ENCODE measurements at regions not wholly inside any gene's neighbourhood (a gene's known extent, or its start where the extent isn't known, plus 50 kb on each side); places are given as distances from the start of the nearest gene placed in this dataset.

DNA sequence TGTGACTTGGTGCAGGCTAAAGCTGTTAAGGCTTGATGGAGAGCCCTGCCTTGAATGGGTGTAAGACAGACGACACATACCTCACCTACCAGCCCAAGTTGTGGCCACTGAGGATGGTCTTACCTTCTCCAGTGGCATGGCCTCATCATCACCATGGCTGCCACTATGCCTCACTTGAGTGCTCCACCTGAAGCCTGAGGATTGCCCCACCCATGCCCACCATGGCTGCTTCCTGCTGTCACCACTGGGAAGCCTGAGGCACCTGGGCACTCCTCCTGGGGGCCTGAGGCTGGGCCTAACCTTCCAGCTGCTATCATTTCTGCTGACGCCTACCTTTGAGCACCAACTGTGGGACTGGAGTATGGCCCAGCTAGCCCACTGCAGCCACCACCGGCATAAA lies 1605.7 kb upstream of the FLRT2 start:
- no peak for DNase-seq (ENCODE audit: low read depth, low spot score)
- H4K20me1 ChIP-seq (replicated peaks; ENCODE audit: control insufficient read depth, extremely low read depth, insufficient read depth, low read length) = no peaks in the 10 kb centered on the region
- no peaks in the 10 kb centered on the region for H3K9me1 ChIP-seq (replicated peaks; ENCODE audit: control insufficient read depth, extremely low read depth, insufficient read depth, low read length)
- dilution Hi-C loops (cut with MboI; ENCODE audit: extremely low pct_ligation_motif_present, low sequenced_read_pairs) (no loop called here), intact Hi-C loops (cut with micrococcal nuclease) (no loop called here)
- FAIRE-seq = no peak
- no peaks in the 10 kb centered on the region for H3K36me3 ChIP-seq (ENCODE audit: control insufficient read depth in 2 of 2, extremely low read depth in 1 of 2, insufficient read depth in 2 of 2, low read length in 2 of 2)
- POLR2A ChIA-PET = no interaction called here
- CTCF ChIA-PET = interaction anchor here (1.2 kb wide), 1 partner anchor 75 kb away, joined by 3 read pairs; no protein-coding TSS in a partner anchor
- H3K79me2 ChIP-seq (ENCODE audit: control insufficient read depth, insufficient read depth, low read length) = no peaks in the 10 kb centered on the region
- H3K27ac ChIP-seq (ENCODE audit: insufficient read depth, low read depth, low read length) = no peak overlapping the region
- no peak overlapping the region for H3K4me3 ChIP-seq (replicated peaks in 1 of 3; ENCODE audit: insufficient read depth in 1 of 3, low read depth in 1 of 3, low read length in 3 of 3)
- H3K4me1 ChIP-seq (ENCODE audit: control insufficient read depth, extremely low read depth, insufficient read depth, low read length) = no peaks in the 10 kb centered on the region
- TF ChIP-seq GATA2 (IDR thresholded peaks at IDR 0.05; ENCODE audit: insufficient read depth, insufficient read length, low read depth, low read length) (no peak), POLR2AphosphoS5 (IDR thresholded peaks at IDR 0.05; ENCODE audit: insufficient read depth, low read depth, low read length) (no peak), MYC (IDR thresholded peaks at IDR 0.05; ENCODE audit: low read depth, low read length) (no peak), POLR2A (IDR thresholded peaks at IDR 0.05; ENCODE audit: low read depth, low read length) (no peak), JUN (IDR thresholded peaks at IDR 0.05; ENCODE audit: borderline replicate concordance, insufficient read depth, insufficient read length, low read depth) (no peak), EZH2 (IDR thresholded peaks at IDR 0.05; ENCODE audit: borderline replicate concordance, low read depth, low read length, severe bottlenecking) (no peak), FOS (IDR thresholded peaks at IDR 0.05; ENCODE audit: borderline replicate concordance, insufficient read depth, low read length) (no peak)
- TF ChIP-seq, protein P1, sequence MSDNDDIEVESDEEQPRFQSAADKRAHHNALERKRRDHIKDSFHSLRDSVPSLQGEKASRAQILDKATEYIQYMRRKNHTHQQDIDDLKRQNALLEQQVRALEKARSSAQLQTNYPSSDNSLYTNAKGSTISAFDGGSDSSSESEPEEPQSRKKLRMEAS (IDR thresholded peaks at IDR 0.05; ENCODE audit: insufficient read depth, insufficient read length) = no peak
- TF ChIP-seq, protein P2, sequence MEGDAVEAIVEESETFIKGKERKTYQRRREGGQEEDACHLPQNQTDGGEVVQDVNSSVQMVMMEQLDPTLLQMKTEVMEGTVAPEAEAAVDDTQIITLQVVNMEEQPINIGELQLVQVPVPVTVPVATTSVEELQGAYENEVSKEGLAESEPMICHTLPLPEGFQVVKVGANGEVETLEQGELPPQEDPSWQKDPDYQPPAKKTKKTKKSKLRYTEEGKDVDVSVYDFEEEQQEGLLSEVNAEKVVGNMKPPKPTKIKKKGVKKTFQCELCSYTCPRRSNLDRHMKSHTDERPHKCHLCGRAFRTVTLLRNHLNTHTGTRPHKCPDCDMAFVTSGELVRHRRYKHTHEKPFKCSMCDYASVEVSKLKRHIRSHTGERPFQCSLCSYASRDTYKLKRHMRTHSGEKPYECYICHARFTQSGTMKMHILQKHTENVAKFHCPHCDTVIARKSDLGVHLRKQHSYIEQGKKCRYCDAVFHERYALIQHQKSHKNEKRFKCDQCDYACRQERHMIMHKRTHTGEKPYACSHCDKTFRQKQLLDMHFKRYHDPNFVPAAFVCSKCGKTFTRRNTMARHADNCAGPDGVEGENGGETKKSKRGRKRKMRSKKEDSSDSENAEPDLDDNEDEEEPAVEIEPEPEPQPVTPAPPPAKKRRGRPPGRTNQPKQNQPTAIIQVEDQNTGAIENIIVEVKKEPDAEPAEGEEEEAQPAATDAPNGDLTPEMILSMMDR (IDR thresholded peaks at IDR 0.05; ENCODE audit: extremely low read depth in 1 of 2, insufficient read depth in 1 of 2, low read depth in 1 of 2, low read length in 2 of 2) = no peak
- H3K9ac ChIP-seq (replicated peaks; ENCODE audit: extremely low read depth, insufficient read depth, low read length) = no peak overlapping the region
- no peaks in the 10 kb centered on the region for H3K27me3 ChIP-seq (ENCODE audit: control insufficient read depth in 2 of 2, insufficient read depth in 2 of 2, low read length in 2 of 2)
- no peaks in the 10 kb centered on the region for H3K9me3 ChIP-seq (replicated peaks; ENCODE audit: control insufficient read depth, insufficient read depth, low read length)
- BruUV-seq (replicated peaks) = no TSS peak
- no peak overlapping the region for H3K4me2 ChIP-seq (ENCODE audit: insufficient read depth, low read length)
- no peak overlapping the region for H2AFZ ChIP-seq (ENCODE audit: low read depth, low read length)
